IMR-90 (cell line): ENCODE measurements at regions not wholly inside any gene's neighbourhood (a gene's known extent, or its start where the extent isn't known, plus 50 kb on each side); places are given as distances from the start of the nearest gene placed in this dataset.

Experiments used
- BHLHE40 ChIP-seq: fragments of 150-350 bp; IDR thresholded peaks from 2 replicates; pipeline ENCODE4 v1.6.1; 2016; ENCODE audit warnings: mild to moderate bottlenecking, low read depth, low read length
- MXI1 ChIP-seq: IDR thresholded peaks from 2 replicates; pipeline ENCODE4 v1.6.1; 2012; ENCODE audit warnings: low read depth, mild to moderate bottlenecking, low read length, moderate library complexity, borderline replicate concordance
- POLR2A ChIP-seq: IDR thresholded peaks from 2 replicates; pipeline ENCODE4 v1.6.1; 2012; ENCODE audit warnings: mild to moderate bottlenecking, low read depth, low read length
- RCOR1 ChIP-seq: IDR thresholded peaks from 2 replicates; pipeline ENCODE4 v1.6.1; 2012; ENCODE audit warnings: mild to moderate bottlenecking, low read length, improper control_type of control experiment; ENCODE audit not compliant: insufficient replicate concordance
- RFX5 ChIP-seq: IDR thresholded peaks from 2 replicates; pipeline ENCODE4 v1.8.0; 2012; ENCODE audit warnings: low read depth, mild to moderate bottlenecking, low read length, moderate library complexity
- TF ChIP-seq, protein P1 (sequence below): conservative IDR thresholded peaks from 2 replicates; pipeline ENCODE4 v1.5.1; 2012; ENCODE audit warnings: mild to moderate bottlenecking, low read depth, low read length, improper control_type of control experiment

- TF ChIP-seq, protein P1, sequence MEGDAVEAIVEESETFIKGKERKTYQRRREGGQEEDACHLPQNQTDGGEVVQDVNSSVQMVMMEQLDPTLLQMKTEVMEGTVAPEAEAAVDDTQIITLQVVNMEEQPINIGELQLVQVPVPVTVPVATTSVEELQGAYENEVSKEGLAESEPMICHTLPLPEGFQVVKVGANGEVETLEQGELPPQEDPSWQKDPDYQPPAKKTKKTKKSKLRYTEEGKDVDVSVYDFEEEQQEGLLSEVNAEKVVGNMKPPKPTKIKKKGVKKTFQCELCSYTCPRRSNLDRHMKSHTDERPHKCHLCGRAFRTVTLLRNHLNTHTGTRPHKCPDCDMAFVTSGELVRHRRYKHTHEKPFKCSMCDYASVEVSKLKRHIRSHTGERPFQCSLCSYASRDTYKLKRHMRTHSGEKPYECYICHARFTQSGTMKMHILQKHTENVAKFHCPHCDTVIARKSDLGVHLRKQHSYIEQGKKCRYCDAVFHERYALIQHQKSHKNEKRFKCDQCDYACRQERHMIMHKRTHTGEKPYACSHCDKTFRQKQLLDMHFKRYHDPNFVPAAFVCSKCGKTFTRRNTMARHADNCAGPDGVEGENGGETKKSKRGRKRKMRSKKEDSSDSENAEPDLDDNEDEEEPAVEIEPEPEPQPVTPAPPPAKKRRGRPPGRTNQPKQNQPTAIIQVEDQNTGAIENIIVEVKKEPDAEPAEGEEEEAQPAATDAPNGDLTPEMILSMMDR: no peak
- TF ChIP-seq BHLHE40 (no peak), POLR2A (no peak), MXI1 (no peak), RFX5 (no peak), RCOR1 (no peak)
Measured at GRCh38 chr15:62756326-62756994, 286.1 kb upstream of the TPM1 start.
